ENCODE measurements at regions not wholly inside any gene's neighbourhood (a gene's known extent, or its start where the extent isn't known, plus 50 kb on each side); places are given as distances from the start of the nearest gene placed in this dataset.
"Not testable (repeated sequence)": the region's sequence is repeated elsewhere in the genome, so short reads cannot be mapped to it uniquely, and the experiment has no call there.

DNA sequence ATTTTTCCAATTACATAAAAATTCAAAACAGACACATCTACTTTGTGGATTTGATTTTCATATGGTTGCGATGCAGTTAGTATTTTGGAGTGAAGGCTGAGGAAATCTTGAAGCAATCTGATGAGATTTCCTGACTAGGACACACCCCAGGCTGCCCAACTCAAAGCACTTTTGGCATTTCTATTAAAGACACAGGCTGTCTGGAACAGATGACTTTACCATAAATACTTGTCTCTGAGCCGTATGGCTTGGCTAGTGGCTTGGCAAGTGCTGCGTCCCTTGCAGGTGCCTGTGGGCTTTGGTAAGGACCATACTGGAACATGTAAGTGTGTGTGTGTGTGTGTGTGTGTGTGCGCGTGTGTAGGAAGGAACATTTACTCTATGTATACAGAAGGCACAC lies 218.8 kb downstream of the FGF9 start:
- no peaks in the 10 kb centered on the region for H4K20me1 ChIP-seq (replicated peaks; ENCODE audit: control insufficient read depth, extremely low read depth, insufficient read depth, low read length)
- dilution Hi-C loops (cut with MboI; ENCODE audit: extremely low pct_ligation_motif_present, low sequenced_read_pairs) (no loop called here), intact Hi-C loops (cut with micrococcal nuclease) (no loop called here)
- H3K27ac ChIP-seq (ENCODE audit: insufficient read depth, low read depth, low read length) = no peak overlapping the region
- no peaks in the 10 kb centered on the region for H3K27me3 ChIP-seq (ENCODE audit: control insufficient read depth in 2 of 2, insufficient read depth in 2 of 2, low read length in 2 of 2)
- no peaks in the 10 kb centered on the region for H3K79me2 ChIP-seq (ENCODE audit: control insufficient read depth, insufficient read depth, low read length)
- TF ChIP-seq POLR2A (IDR thresholded peaks at IDR 0.05; ENCODE audit: low read depth, low read length) = no peak
- TF ChIP-seq, protein P1, sequence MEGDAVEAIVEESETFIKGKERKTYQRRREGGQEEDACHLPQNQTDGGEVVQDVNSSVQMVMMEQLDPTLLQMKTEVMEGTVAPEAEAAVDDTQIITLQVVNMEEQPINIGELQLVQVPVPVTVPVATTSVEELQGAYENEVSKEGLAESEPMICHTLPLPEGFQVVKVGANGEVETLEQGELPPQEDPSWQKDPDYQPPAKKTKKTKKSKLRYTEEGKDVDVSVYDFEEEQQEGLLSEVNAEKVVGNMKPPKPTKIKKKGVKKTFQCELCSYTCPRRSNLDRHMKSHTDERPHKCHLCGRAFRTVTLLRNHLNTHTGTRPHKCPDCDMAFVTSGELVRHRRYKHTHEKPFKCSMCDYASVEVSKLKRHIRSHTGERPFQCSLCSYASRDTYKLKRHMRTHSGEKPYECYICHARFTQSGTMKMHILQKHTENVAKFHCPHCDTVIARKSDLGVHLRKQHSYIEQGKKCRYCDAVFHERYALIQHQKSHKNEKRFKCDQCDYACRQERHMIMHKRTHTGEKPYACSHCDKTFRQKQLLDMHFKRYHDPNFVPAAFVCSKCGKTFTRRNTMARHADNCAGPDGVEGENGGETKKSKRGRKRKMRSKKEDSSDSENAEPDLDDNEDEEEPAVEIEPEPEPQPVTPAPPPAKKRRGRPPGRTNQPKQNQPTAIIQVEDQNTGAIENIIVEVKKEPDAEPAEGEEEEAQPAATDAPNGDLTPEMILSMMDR (IDR thresholded peaks at IDR 0.05; ENCODE audit: extremely low read depth in 1 of 2, insufficient read depth in 1 of 2, low read depth in 1 of 2, low read length in 2 of 2) = no peak
- no peak for TF ChIP-seq EZH2 (IDR thresholded peaks at IDR 0.05; ENCODE audit: borderline replicate concordance, low read depth, low read length, severe bottlenecking)
- TF ChIP-seq JUN (IDR thresholded peaks at IDR 0.05; ENCODE audit: borderline replicate concordance, insufficient read depth, insufficient read length, low read depth) = no peak
- TF ChIP-seq MYC (IDR thresholded peaks at IDR 0.05; ENCODE audit: low read depth, low read length) = no peak
- TF ChIP-seq, protein P2, sequence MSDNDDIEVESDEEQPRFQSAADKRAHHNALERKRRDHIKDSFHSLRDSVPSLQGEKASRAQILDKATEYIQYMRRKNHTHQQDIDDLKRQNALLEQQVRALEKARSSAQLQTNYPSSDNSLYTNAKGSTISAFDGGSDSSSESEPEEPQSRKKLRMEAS (IDR thresholded peaks at IDR 0.05; ENCODE audit: insufficient read depth, insufficient read length) = no peak
- no peak for TF ChIP-seq GATA2 (IDR thresholded peaks at IDR 0.05; ENCODE audit: insufficient read depth, insufficient read length, low read depth, low read length)
- TF ChIP-seq FOS (IDR thresholded peaks at IDR 0.05; ENCODE audit: borderline replicate concordance, insufficient read depth, low read length) = no peak
- TF ChIP-seq POLR2AphosphoS5 (IDR thresholded peaks at IDR 0.05; ENCODE audit: insufficient read depth, low read depth, low read length) = no peak
- no TSS peak for BruUV-seq (replicated peaks)
- no peaks in the 10 kb centered on the region for H3K9me1 ChIP-seq (replicated peaks; ENCODE audit: control insufficient read depth, extremely low read depth, insufficient read depth, low read length)
- no peak overlapping the region for H3K9ac ChIP-seq (replicated peaks; ENCODE audit: extremely low read depth, insufficient read depth, low read length)
- H3K9me3 ChIP-seq (replicated peaks; ENCODE audit: control insufficient read depth, insufficient read depth, low read length) = peaks cover 26% of the 10 kb centered on the region
- no peak overlapping the region for H3K4me2 ChIP-seq (ENCODE audit: insufficient read depth, low read length)
- H2AFZ ChIP-seq (ENCODE audit: low read depth, low read length) = no peak overlapping the region
- no peak for DNase-seq (ENCODE audit: low read depth, low spot score)
- FAIRE-seq = no peak
- no peaks in the 10 kb centered on the region for H3K4me1 ChIP-seq (ENCODE audit: control insufficient read depth, extremely low read depth, insufficient read depth, low read length)
- H3K4me3 ChIP-seq (replicated peaks in 1 of 3; ENCODE audit: insufficient read depth in 1 of 3, low read depth in 1 of 3, low read length in 3 of 3) = no peak overlapping the region
- ChIA-PET CTCF (no interaction called here), POLR2A (interaction anchor here (0.6 kb wide), 1 partner anchor 246 kb away, joined by 3 read pairs; no protein-coding TSS in a partner anchor)
- H3K36me3 ChIP-seq (ENCODE audit: control insufficient read depth in 2 of 2, extremely low read depth in 1 of 2, insufficient read depth in 2 of 2, low read length in 2 of 2) = no peaks in the 10 kb centered on the region

GRCh38 chr13:21890220-21890619 lies 219.3 kb downstream of the FGF9 start:
- H3K4me2 ChIP-seq (ENCODE audit: insufficient read depth, low read length); POLR2A ChIA-PET; H3K27ac ChIP-seq (ENCODE audit: insufficient read depth, low read depth, low read length); H3K36me3 ChIP-seq (ENCODE audit: control insufficient read depth in 2 of 2, extremely low read depth in 1 of 2, insufficient read depth in 2 of 2, low read length in 2 of 2); H3K9me1 ChIP-seq (replicated peaks; ENCODE audit: control insufficient read depth, extremely low read depth, insufficient read depth, low read length); H3K9ac ChIP-seq (replicated peaks; ENCODE audit: extremely low read depth, insufficient read depth, low read length); DNase-seq (ENCODE audit: low read depth, low spot score); CTCF ChIA-PET; H2AFZ ChIP-seq (ENCODE audit: low read depth, low read length); FAIRE-seq; intact Hi-C loops (cut with micrococcal nuclease); dilution Hi-C loops (cut with MboI; ENCODE audit: extremely low pct_ligation_motif_present, low sequenced_read_pairs); H3K27me3 ChIP-seq (ENCODE audit: control insufficient read depth in 2 of 2, insufficient read depth in 2 of 2, low read length in 2 of 2); H4K20me1 ChIP-seq (replicated peaks; ENCODE audit: control insufficient read depth, extremely low read depth, insufficient read depth, low read length); H3K4me3 ChIP-seq (replicated peaks in 1 of 3; ENCODE audit: insufficient read depth in 1 of 3, low read depth in 1 of 3, low read length in 3 of 3); H3K79me2 ChIP-seq (ENCODE audit: control insufficient read depth, insufficient read depth, low read length); H3K4me1 ChIP-seq (ENCODE audit: control insufficient read depth, extremely low read depth, insufficient read depth, low read length); BruUV-seq (replicated peaks): not testable (repeated sequence)
- H3K9me3 ChIP-seq (replicated peaks; ENCODE audit: control insufficient read depth, insufficient read depth, low read length) = peaks cover 23% of the 10 kb centered on the region

All from endothelial cell of umbilical vein (primary cell).